HCT116 (cell line): ENCODE measurements at regions not wholly inside any gene's neighbourhood (a gene's known extent, or its start where the extent isn't known, plus 50 kb on each side); places are given as distances from the start of the nearest gene placed in this dataset.

Source experiments
- ATAC-seq: fragments of 200-7000 bp; cut with Tn5 transposase; 2 replicates; pipeline ENCODE4 v1.9.1; 2020; ENCODE audit warnings: mild to moderate bottlenecking, moderate library complexity
- BruUV-seq: library from RNA; stranded (reverse); fragments of 400-500 nt; replicated peaks from 2 replicates; lab custom pipeline; 2021; lab: Mats Ljungman, UMichigan
- CTCF ChIA-PET: fragments of 300-600 bp; sonication (Branson Sonifier 250); formaldehyde crosslinking; loops from one replicate; lab custom pipeline; 2021; ENCODE audit warnings: antibody characterized with exemption; lab: Charles Lee
- POLR2A ChIA-PET: fragments of 300-600, 350-600 bp; sonication (Branson Sonifier 250); formaldehyde crosslinking; loops from one replicate; lab custom pipeline; 2021; ENCODE audit warnings: antibody characterized with exemption; lab: Charles Lee
- RAD21 ChIA-PET, 2 experiments: fragments of 300-600 bp; sonication (Branson Sonifier 250); formaldehyde crosslinking; loops; one replicate each; lab custom pipeline; 2023; ENCODE audit warnings: low total read pairs in 2 of 2; ENCODE audit not compliant: uncharacterized antibody in 2 of 2, unreplicated experiment in 2 of 2, low non-redundant PET in 1 of 2; lab: Charles Lee
- DNase-seq: peaks from one replicate; pipeline ENCODE4 v3.0.0-alpha.2; 2010; ENCODE audit warnings: low read depth, low spot score
- H2AFZ ChIP-seq: fragments of 200-600 bp; shearing (Covaris generic), sonication (generic); 2 replicates; pipeline ENCODE4 v1.6.1; 2017; ENCODE audit warnings: low read depth, mixed run types, mixed read lengths, antibody characterized with exemption, low read length; ENCODE audit not compliant: poor library complexity, severe bottlenecking
- H3K27ac ChIP-seq: 2 replicates; pipeline ENCODE4 v1.5.1; 2012; ENCODE audit warnings: low read depth, low read length
- H3K27me3 ChIP-seq: fragments of 200-600 bp; sonication (generic); 2 replicates; pipeline ENCODE4 v1.6.1; 2016; ENCODE audit warnings: mixed run types, low read length, mixed read lengths; ENCODE audit not compliant: insufficient read depth
- H3K36me3 ChIP-seq, 2 experiments: fragments of 200-500 bp in 1 of 2; fragments of 200-600 bp in 1 of 2; sonication (Bioruptor generic) in 1 of 2; sonication (generic) in 1 of 2; 2 replicates each; pipeline versions ENCODE4 v1.5.1 to v1.6.1; 2014 to 2016; ENCODE audit warnings: low read length in 2 of 2, inconsistent platforms in 1 of 2, mixed read lengths in 1 of 2, mixed run types in 1 of 2; ENCODE audit not compliant: insufficient read depth in 2 of 2, control insufficient read depth in 1 of 2
- H3K4me1 ChIP-seq, 2 experiments: fragments of 200-600 bp in 1 of 2; sonication (generic) in 1 of 2; 2 replicates each; pipeline versions ENCODE4 v1.5.1 to v1.6.1; 2012 to 2017; ENCODE audit warnings: low read length in 2 of 2, inconsistent platforms in 1 of 2, mild to moderate bottlenecking in 1 of 2, mixed read lengths in 1 of 2, mixed run types in 1 of 2, moderate library complexity in 1 of 2; ENCODE audit not compliant: insufficient read depth in 2 of 2, control insufficient read depth in 1 of 2
- H3K4me2 ChIP-seq: fragments of 200-600 bp; sonication (generic); 2 replicates; pipeline ENCODE4 v1.6.1; 2017; ENCODE audit warnings: mixed run types, low read length, mixed read lengths
- H3K4me3 ChIP-seq, 2 experiments: fragments of 200-600 bp in 1 of 2; sonication (generic) in 1 of 2; replicated peaks in 1 of 2; 2 replicates each; pipeline ENCODE4 v1.5.1; 2011 to 2016; ENCODE audit warnings: low read length in 2 of 2, control low read depth in 1 of 2, low read depth in 1 of 2, mild to moderate bottlenecking in 1 of 2, mixed read lengths in 1 of 2, mixed run types in 1 of 2
- H3K79me2 ChIP-seq: fragments of 200-600 bp; sonication (generic); 2 replicates; pipeline ENCODE4 v1.6.1; 2017; ENCODE audit warnings: mild to moderate bottlenecking, mixed run types, low read length, moderate library complexity, mixed read lengths; ENCODE audit not compliant: insufficient read depth
- H3K9ac ChIP-seq: fragments of 200-600 bp; sonication (generic); 2 replicates; pipeline ENCODE4 v1.6.1; 2016; ENCODE audit warnings: low read length, mixed read lengths
- H3K9me2 ChIP-seq: fragments of 200-600 bp; sonication (generic), shearing (Covaris generic); 2 replicates; pipeline ENCODE4 v1.6.1; 2017; ENCODE audit warnings: mixed run types, mild to moderate bottlenecking, moderate library complexity; ENCODE audit not compliant: insufficient read depth
- H3K9me3 ChIP-seq, 2 experiments: fragments of 200-500 bp in 1 of 2; fragments of 200-600 bp in 1 of 2; sonication (Bioruptor generic) in 1 of 2; sonication (generic) in 1 of 2; 2 replicates each; pipeline ENCODE4 v1.6.1; 2014 to 2017; ENCODE audit warnings: low read length in 2 of 2, mixed read lengths in 2 of 2, inconsistent platforms in 1 of 2, low read depth in 1 of 2, mild to moderate bottlenecking in 1 of 2, mixed run types in 1 of 2, moderate library complexity in 1 of 2; ENCODE audit not compliant: control insufficient read depth in 1 of 2, insufficient read depth in 1 of 2
- H4K20me1 ChIP-seq: fragments of 200-600 bp; sonication (generic), shearing (Covaris generic); 2 replicates; pipeline ENCODE4 v1.6.1; 2017; ENCODE audit warnings: mixed run types, mild to moderate bottlenecking, moderate library complexity; ENCODE audit not compliant: insufficient read depth
- CBX3 ChIP-seq: IDR thresholded peaks from 2 replicates; pipeline ENCODE4 v1.6.1; 2012; ENCODE audit warnings: low read depth
- CEBPB ChIP-seq: IDR thresholded peaks from 2 replicates; pipeline ENCODE4 v1.6.1; 2012; ENCODE audit warnings: low read depth
- ELF1 ChIP-seq: IDR thresholded peaks from 2 replicates; pipeline ENCODE4 v1.6.1; 2012; ENCODE audit warnings: low read depth, borderline replicate concordance
- EZH2 ChIP-seq: fragments of 200-600 bp; sonication (generic); IDR thresholded peaks from 2 replicates; pipeline ENCODE4 v1.6.1; 2017; ENCODE audit warnings: antibody characterized with exemption, mixed run types
- EZH2phosphoT487 ChIP-seq: fragments of 200-600 bp; IDR thresholded peaks from 2 replicates; pipeline ENCODE4 v1.6.1; 2018; ENCODE audit warnings: antibody characterized with exemption, borderline replicate concordance
- FOSL1 ChIP-seq: IDR thresholded peaks from 2 replicates; pipeline ENCODE4 v1.6.1; 2012; ENCODE audit warnings: low read depth
- POLR2AphosphoS5 ChIP-seq: IDR thresholded peaks from 2 replicates; pipeline ENCODE4 v1.6.1; 2011; ENCODE audit warnings: mild to moderate bottlenecking, low read depth, low read length, moderate library complexity
- RAD21 ChIP-seq: IDR thresholded peaks from 2 replicates; pipeline ENCODE4 v1.6.1; 2012; ENCODE audit warnings: low read depth, mild to moderate bottlenecking
- SP1 ChIP-seq: IDR thresholded peaks from 2 replicates; pipeline ENCODE4 v1.6.1; 2012; ENCODE audit warnings: low read depth
- SRF ChIP-seq: IDR thresholded peaks from 2 replicates; pipeline ENCODE4 v1.6.1; 2012; ENCODE audit warnings: low read depth
- TCF7L2 ChIP-seq: IDR thresholded peaks from 2 replicates; pipeline ENCODE4 v1.7.0; 2011; ENCODE audit warnings: borderline replicate concordance, inconsistent platforms; ENCODE audit not compliant: insufficient read depth, insufficient read length; ENCODE audit errors: extremely low read depth
- YY1 ChIP-seq: IDR thresholded peaks from 2 replicates; pipeline ENCODE4 v1.6.1; 2011; ENCODE audit warnings: low read length, low read depth, moderate library complexity, mild to moderate bottlenecking; ENCODE audit not compliant: insufficient replicate concordance; ENCODE audit errors: extremely low read depth
- ZBTB33 ChIP-seq: IDR thresholded peaks from 2 replicates; pipeline ENCODE4 v1.6.1; 2011; ENCODE audit warnings: mild to moderate bottlenecking, low read length, moderate library complexity; ENCODE audit not compliant: insufficient replicate concordance; ENCODE audit errors: extremely low read depth
- ZFX ChIP-seq: fragments of 450-650 bp; IDR thresholded peaks from 2 replicates; pipeline ENCODE4 v1.6.1; 2017
- ZNF274 ChIP-seq: fragments of 200-500 bp; sonication (Bioruptor generic); IDR thresholded peaks from 2 replicates; pipeline ENCODE4 v1.6.1; 2014; ENCODE audit warnings: mild to moderate bottlenecking, low read depth, low read length, inconsistent platforms
- intact Hi-C: fragments of 100-400 bp; cut with micrococcal nuclease; formaldehyde crosslinking; loops from 2 replicates; pipeline ENCODE4 v1.10.0; 2022
- TF ChIP-seq, protein P1 (sequence below): IDR thresholded peaks from 2 replicates; pipeline ENCODE4 v1.6.1; 2012; ENCODE audit warnings: low read depth
- TF ChIP-seq, protein P2 (sequence below): IDR thresholded peaks from 2 replicates; pipeline ENCODE4 v1.6.1; 2012

- Histone ChIP-seq H3K9me3 (no peaks in the 10 kb centered on the region), H4K20me1 (no peaks in the 10 kb centered on the region), H3K4me2 (no peak overlapping the region)
- DNase-seq: no peak
- TF ChIP-seq, protein P1, sequence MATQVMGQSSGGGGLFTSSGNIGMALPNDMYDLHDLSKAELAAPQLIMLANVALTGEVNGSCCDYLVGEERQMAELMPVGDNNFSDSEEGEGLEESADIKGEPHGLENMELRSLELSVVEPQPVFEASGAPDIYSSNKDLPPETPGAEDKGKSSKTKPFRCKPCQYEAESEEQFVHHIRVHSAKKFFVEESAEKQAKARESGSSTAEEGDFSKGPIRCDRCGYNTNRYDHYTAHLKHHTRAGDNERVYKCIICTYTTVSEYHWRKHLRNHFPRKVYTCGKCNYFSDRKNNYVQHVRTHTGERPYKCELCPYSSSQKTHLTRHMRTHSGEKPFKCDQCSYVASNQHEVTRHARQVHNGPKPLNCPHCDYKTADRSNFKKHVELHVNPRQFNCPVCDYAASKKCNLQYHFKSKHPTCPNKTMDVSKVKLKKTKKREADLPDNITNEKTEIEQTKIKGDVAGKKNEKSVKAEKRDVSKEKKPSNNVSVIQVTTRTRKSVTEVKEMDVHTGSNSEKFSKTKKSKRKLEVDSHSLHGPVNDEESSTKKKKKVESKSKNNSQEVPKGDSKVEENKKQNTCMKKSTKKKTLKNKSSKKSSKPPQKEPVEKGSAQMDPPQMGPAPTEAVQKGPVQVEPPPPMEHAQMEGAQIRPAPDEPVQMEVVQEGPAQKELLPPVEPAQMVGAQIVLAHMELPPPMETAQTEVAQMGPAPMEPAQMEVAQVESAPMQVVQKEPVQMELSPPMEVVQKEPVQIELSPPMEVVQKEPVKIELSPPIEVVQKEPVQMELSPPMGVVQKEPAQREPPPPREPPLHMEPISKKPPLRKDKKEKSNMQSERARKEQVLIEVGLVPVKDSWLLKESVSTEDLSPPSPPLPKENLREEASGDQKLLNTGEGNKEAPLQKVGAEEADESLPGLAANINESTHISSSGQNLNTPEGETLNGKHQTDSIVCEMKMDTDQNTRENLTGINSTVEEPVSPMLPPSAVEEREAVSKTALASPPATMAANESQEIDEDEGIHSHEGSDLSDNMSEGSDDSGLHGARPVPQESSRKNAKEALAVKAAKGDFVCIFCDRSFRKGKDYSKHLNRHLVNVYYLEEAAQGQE: no peak
- TF ChIP-seq SP1: no peak
- TF ChIP-seq POLR2AphosphoS5: no peak
- no peak for TF ChIP-seq ZFX
- no peak for TF ChIP-seq EZH2phosphoT487
- no peak for TF ChIP-seq CBX3
- TF ChIP-seq EZH2: no peak
- no peak for TF ChIP-seq RAD21
- no peak for TF ChIP-seq ZNF274
- TF ChIP-seq, protein P2, sequence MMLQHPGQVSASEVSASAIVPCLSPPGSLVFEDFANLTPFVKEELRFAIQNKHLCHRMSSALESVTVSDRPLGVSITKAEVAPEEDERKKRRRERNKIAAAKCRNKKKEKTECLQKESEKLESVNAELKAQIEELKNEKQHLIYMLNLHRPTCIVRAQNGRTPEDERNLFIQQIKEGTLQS: no peak
- TF ChIP-seq TCF7L2: no peak
- TF ChIP-seq ELF1: no peak
- TF ChIP-seq FOSL1: no peak
- no peak for TF ChIP-seq SRF
- TF ChIP-seq CEBPB: no peak
- TF ChIP-seq ZBTB33: no peak
- TF ChIP-seq YY1: no peak
- TF ChIP-seq, all 23 proteins: peak for 0
- ChIA-PET POLR2A (no interaction called here), CTCF (no interaction called here), RAD21 (no interaction called here)
- H3K9me2 ChIP-seq: no peaks in the 10 kb centered on the region
- H2AFZ ChIP-seq: no peak overlapping the region
- no TSS peak for BruUV-seq
- no peaks in the 10 kb centered on the region for H3K27me3 ChIP-seq
- no peaks in the 10 kb centered on the region for H3K36me3 ChIP-seq
- H3K27ac ChIP-seq: no peak overlapping the region
- H3K4me3 ChIP-seq: no peak overlapping the region
- H3K79me2 ChIP-seq: no peaks in the 10 kb centered on the region
- intact Hi-C loops: no loop called here
- H3K4me1 ChIP-seq: peaks cover 0 to 3% of the 10 kb centered on the region in 2 experiments; a peak in 2 of 4 replicates
- ATAC-seq: no peak
- H3K9ac ChIP-seq: no peak overlapping the region
Measured at GRCh38 chr6:140779341-140779740, 1353.4 kb upstream of the GJE1 start.
